Body of pancreas (tissue), 4 donors: ENCODE measurements at regions not wholly inside any gene's neighbourhood (a gene's known extent, or its start where the extent isn't known, plus 50 kb on each side); places are given as distances from the start of the nearest gene placed in this dataset.

ENCODE experiments used
- CTCF ChIP-seq, 7 experiments: fragments of 450-650 bp in 4 of 7; fragments of 200-600 bp in 3 of 7; sonication (generic) in 3 of 7; IDR thresholded peaks; one replicate each; pipeline ENCODE4 v1.5.1; 2016 to 2019; ENCODE audit warnings: antibody characterized with exemption in 7 of 7
- POLR2A ChIP-seq, 3 donors: fragments of 450-650 bp; IDR thresholded peaks; one replicate each; pipeline ENCODE4 v1.6.1; 2016; ENCODE audit warnings: antibody characterized with exemption in 3 of 3, mild to moderate bottlenecking in 2 of 3

- TF ChIP-seq POLR2A (IDR thresholded peaks at IDR 0.05) (no peak), CTCF (IDR thresholded peaks at IDR 0.05) (no peak)
Observed at GRCh38 chr6:44699082-44699481, 311.6 kb downstream of the CDC5L start.
